ENCODE measurements at regions not wholly inside any gene's neighbourhood (a gene's known extent, or its start where the extent isn't known, plus 50 kb on each side); places are given as distances from the start of the nearest gene placed in this dataset.

GRCh38 chr7:117836-118614, 74.3 kb upstream of the FAM20C start:
- WGBS, 3 donors, result 85 to 88% (median 87%) methylated on average over 12 to 19 of the region's 22 CpGs
- H3K27ac ChIP-seq, result no peak overlapping the region
- no peak for TF ChIP-seq CTCF (IDR thresholded peaks at IDR 0.05)
- H3K4me1 ChIP-seq, result peaks cover 3% of the 10 kb centered on the region
- H3K36me3 ChIP-seq (ENCODE audit: insufficient read depth in 1 of 2, low read depth in 1 of 2), result no peaks in the 10 kb centered on the region
- intact Hi-C loops (cut with DNase I), result no loop called here
- peaks cover 6% of the 10 kb centered on the region for H3K9me3 ChIP-seq
- ATAC-seq, result no peak
- H3K27me3 ChIP-seq (ENCODE audit: insufficient read depth in 3 of 3, low read length in 2 of 3), result no peaks in the 10 kb centered on the region
- H3K4me3 ChIP-seq, result no peak overlapping the region
- DNase-seq, result no peak

GRCh38 chr7:118615-119391, 73.6 kb upstream of the FAM20C start:
- DNase-seq (no peak), ATAC-seq (peak in 1 of 4 donors; percentile 6)
- 84 to 88% (median 84%) methylated on average over 31 to 32 of the region's 32 CpGs for WGBS, 3 donors
- TF ChIP-seq CTCF (IDR thresholded peaks at IDR 0.05), result no peak
- Histone ChIP-seq H3K4me3 (no peak overlapping the region), H3K4me1 (peaks cover 3% of the 10 kb centered on the region), H3K27ac (peak overlapping the region; percentile 46), H3K27me3 (ENCODE audit: insufficient read depth in 3 of 3, low read length in 2 of 3) (no peaks in the 10 kb centered on the region), H3K9me3 (peaks cover 6% of the 10 kb centered on the region), H3K36me3 (ENCODE audit: insufficient read depth in 1 of 2, low read depth in 1 of 2) (no peaks in the 10 kb centered on the region)
- intact Hi-C loops (cut with DNase I), result no loop called here

- Histone ChIP-seq H3K27me3 (ENCODE audit: insufficient read depth in 3 of 3, low read length in 2 of 3) (no peaks in the 10 kb centered on the region), H3K27ac (peak overlapping the region; percentile 46), H3K4me1 (peaks cover 3% of the 10 kb centered on the region), H3K4me3 (no peak overlapping the region), H3K36me3 (ENCODE audit: insufficient read depth in 1 of 2, low read depth in 1 of 2) (no peaks in the 10 kb centered on the region), H3K9me3 (peaks cover 1% of the 10 kb centered on the region)
- no peak for TF ChIP-seq CTCF (IDR thresholded peaks at IDR 0.05)
- intact Hi-C loops (cut with DNase I), result no loop called here
- peak in 3 of 4 donors; percentile 34 to 53 (median 38) for ATAC-seq
- 46 to 56% (median 55%) methylated on average over 25 to 27 of the region's 27 CpGs for WGBS, 3 donors
- DNase-seq, result no peak
Observed at GRCh38 chr7:119392-120163, 72.8 kb upstream of the FAM20C start.

- peaks cover 3% of the 10 kb centered on the region for H3K4me1 ChIP-seq
- ATAC-seq (no peak), DNase-seq (no peak)
- no peaks in the 10 kb centered on the region for H3K9me3 ChIP-seq
- intact Hi-C loops (cut with DNase I), result no loop called here
- no peaks in the 10 kb centered on the region for H3K27me3 ChIP-seq (ENCODE audit: insufficient read depth in 3 of 3, low read length in 2 of 3)
- no peaks in the 10 kb centered on the region for H3K36me3 ChIP-seq (ENCODE audit: insufficient read depth in 1 of 2, low read depth in 1 of 2)
- H3K27ac ChIP-seq, result peak overlapping the region; percentile 46
- TF ChIP-seq CTCF (IDR thresholded peaks at IDR 0.05), result no peak
- H3K4me3 ChIP-seq, result no peak overlapping the region
- WGBS, 3 donors, result 74 to 79% (median 77%) methylated on average over 22 to 27 of the region's 27 CpGs
Observed at GRCh38 chr7:120164-120991, 72.0 kb upstream of the FAM20C start.
